HepG2 (cell line): ENCODE measurements at regions not wholly inside any gene's neighbourhood (a gene's known extent, or its start where the extent isn't known, plus 50 kb on each side); places are given as distances from the start of the nearest gene placed in this dataset.

ENCODE experiments used
- ATRX ChIP-seq: sonication (generic); formaldehyde crosslinking; IDR thresholded peaks from 2 replicates; pipeline ENCODE4 v1.4.0; 2020; ENCODE audit warnings: missing genetic modification reagents, borderline replicate concordance
- DR1 ChIP-seq: sonication (generic); formaldehyde crosslinking; IDR thresholded peaks from 2 replicates; pipeline ENCODE4 v1.8.0; 2021; ENCODE audit warnings: mild to moderate bottlenecking, missing genetic modification reagents, inconsistent platforms
- FOXK2 ChIP-seq: fragments of 450-650 bp; IDR thresholded peaks from 2 replicates; pipeline ENCODE4 v1.6.1; 2016
- HDAC2 ChIP-seq: sonication (generic); formaldehyde crosslinking; IDR thresholded peaks from 2 replicates; pipeline ENCODE4 v1.4.0; 2020; ENCODE audit warnings: missing genetic modification reagents
- JARID2 ChIP-seq: sonication (generic); formaldehyde crosslinking; IDR thresholded peaks from 2 replicates; pipeline ENCODE4 v1.8.1; 2023; ENCODE audit warnings: missing genetic modification reagents, inconsistent platforms; ENCODE audit not compliant: insufficient replicate concordance
- MAZ ChIP-seq, 2 experiments: sonication (generic) in 1 of 2; formaldehyde crosslinking in 1 of 2; IDR thresholded peaks; 2 replicates each; pipeline versions ENCODE4 v1.5.0 to v1.6.1; 2012 to 2020; ENCODE audit warnings: low read depth in 2 of 2, mild to moderate bottlenecking in 2 of 2, borderline replicate concordance in 1 of 2, improper control_type of control experiment in 1 of 2, low read length in 1 of 2, missing genetic modification reagents in 1 of 2, moderate library complexity in 1 of 2
- NBN ChIP-seq: fragments of 450-650 bp; conservative IDR thresholded peaks from 2 replicates; pipeline ENCODE4 v1.6.1; 2017
- PRMT3 ChIP-seq: sonication (generic); formaldehyde crosslinking; IDR thresholded peaks from 2 replicates; pipeline ENCODE4 v1.8.1; 2022; ENCODE audit warnings: low read depth, mild to moderate bottlenecking, moderate library complexity, missing genetic modification reagents, borderline replicate concordance
- RFX3 ChIP-seq: IDR thresholded peaks from 2 replicates; pipeline ENCODE4 v1.6.1; 2016; ENCODE audit warnings: missing biosample characterization, missing genetic modification reagents
- SMYD3 ChIP-seq: sonication (generic); formaldehyde crosslinking; IDR thresholded peaks from 2 replicates; pipeline ENCODE4 v1.8.1; 2023; ENCODE audit warnings: mild to moderate bottlenecking, missing genetic modification reagents
- ZFP36 ChIP-seq: fragments of 150-350 bp; IDR thresholded peaks from 2 replicates; pipeline ENCODE4 v1.6.1; 2018; ENCODE audit warnings: borderline replicate concordance, low read length, low read depth; ENCODE audit not compliant: partially characterized antibody
- ZNF136 ChIP-seq: sonication (generic); formaldehyde crosslinking; IDR thresholded peaks from 2 replicates; pipeline ENCODE4 v1.8.1; 2022; ENCODE audit warnings: low read depth, mild to moderate bottlenecking, moderate library complexity, missing genetic modification reagents
- ZNF264 ChIP-seq: sonication (generic); formaldehyde crosslinking; IDR thresholded peaks from 2 replicates; pipeline ENCODE4 v1.4.0; 2020; ENCODE audit warnings: missing genetic modification reagents
- ZNF652 ChIP-seq: IDR thresholded peaks from 2 replicates; pipeline ENCODE4 v1.6.1; 2016; ENCODE audit warnings: low read depth, borderline replicate concordance
- ZNF720 ChIP-seq: sonication (generic); formaldehyde crosslinking; IDR thresholded peaks from 2 replicates; pipeline ENCODE4 v1.4.0; 2020; ENCODE audit warnings: missing genetic modification reagents
- ZNF766 ChIP-seq: sonication (generic); formaldehyde crosslinking; IDR thresholded peaks from 2 replicates; pipeline ENCODE4 v1.5.0; 2020; ENCODE audit warnings: missing genetic modification reagents, borderline replicate concordance
- ZNF776 ChIP-seq: sonication (generic); formaldehyde crosslinking; IDR thresholded peaks from 2 replicates; pipeline ENCODE4 v1.4.0; 2020; ENCODE audit warnings: mild to moderate bottlenecking, missing genetic modification reagents
- TF ChIP-seq, protein P1 (sequence below): sonication (generic); formaldehyde crosslinking; IDR thresholded peaks from 2 replicates; pipeline ENCODE4 v1.4.0; 2020; ENCODE audit warnings: missing genetic modification reagents
- TF ChIP-seq, protein P2 (sequence below), 2 experiments: fragments of 450-650 bp in 1 of 2; sonication (generic) in 1 of 2; formaldehyde crosslinking; IDR thresholded peaks; 2 replicates each; pipeline versions ENCODE4 v1.5.0 to v1.8.0; 2020 to 2022; ENCODE audit warnings: mild to moderate bottlenecking in 1 of 2, missing genetic modification reagents in 1 of 2
- TF ChIP-seq, protein P3 (sequence below): sonication (generic); formaldehyde crosslinking; IDR thresholded peaks from 2 replicates; pipeline ENCODE4 v1.4.0; 2020; ENCODE audit warnings: missing genetic modification reagents
- TF ChIP-seq, protein P4 (sequence below): sonication (generic); formaldehyde crosslinking; IDR thresholded peaks from 2 replicates; pipeline ENCODE4 v1.8.0; 2022; ENCODE audit warnings: missing genetic modification reagents, mild to moderate bottlenecking, inconsistent platforms, borderline replicate concordance
- TF ChIP-seq, protein P5 (sequence below): sonication (generic); formaldehyde crosslinking; IDR thresholded peaks from 2 replicates; pipeline ENCODE4; 2020; ENCODE audit warnings: missing genetic modification reagents, mild to moderate bottlenecking, borderline replicate concordance

DNA sequence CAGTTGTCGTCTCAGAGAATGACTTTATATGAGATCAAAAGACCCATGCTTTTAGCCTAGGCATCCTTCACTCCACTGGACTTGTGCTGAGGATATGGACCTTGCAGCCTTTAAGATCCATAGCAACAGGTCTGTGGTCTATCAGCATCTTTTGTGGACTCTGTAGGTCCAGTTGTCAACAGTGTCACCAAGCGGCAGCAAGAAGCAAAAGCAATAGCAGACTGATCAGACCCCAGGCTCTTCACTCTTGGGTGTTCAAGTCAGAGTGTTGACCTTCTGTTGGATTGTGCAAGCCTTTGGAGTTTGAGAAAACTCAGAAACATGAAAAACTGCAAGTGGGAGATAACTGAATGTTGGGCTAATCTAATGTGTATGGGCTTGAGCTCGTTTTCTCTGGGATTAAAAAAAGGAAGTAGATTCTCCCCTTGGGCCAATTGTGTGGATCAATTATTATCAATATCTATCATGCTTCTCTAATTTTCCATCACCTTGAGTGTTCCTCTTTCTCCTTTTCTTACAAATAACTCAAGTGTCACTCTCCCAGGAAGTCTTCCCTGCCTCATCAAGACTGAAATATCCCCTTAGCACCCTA, 144.2 kb downstream of the LYPLAL1 start (continued):
- TF ChIP-seq, protein P1, sequence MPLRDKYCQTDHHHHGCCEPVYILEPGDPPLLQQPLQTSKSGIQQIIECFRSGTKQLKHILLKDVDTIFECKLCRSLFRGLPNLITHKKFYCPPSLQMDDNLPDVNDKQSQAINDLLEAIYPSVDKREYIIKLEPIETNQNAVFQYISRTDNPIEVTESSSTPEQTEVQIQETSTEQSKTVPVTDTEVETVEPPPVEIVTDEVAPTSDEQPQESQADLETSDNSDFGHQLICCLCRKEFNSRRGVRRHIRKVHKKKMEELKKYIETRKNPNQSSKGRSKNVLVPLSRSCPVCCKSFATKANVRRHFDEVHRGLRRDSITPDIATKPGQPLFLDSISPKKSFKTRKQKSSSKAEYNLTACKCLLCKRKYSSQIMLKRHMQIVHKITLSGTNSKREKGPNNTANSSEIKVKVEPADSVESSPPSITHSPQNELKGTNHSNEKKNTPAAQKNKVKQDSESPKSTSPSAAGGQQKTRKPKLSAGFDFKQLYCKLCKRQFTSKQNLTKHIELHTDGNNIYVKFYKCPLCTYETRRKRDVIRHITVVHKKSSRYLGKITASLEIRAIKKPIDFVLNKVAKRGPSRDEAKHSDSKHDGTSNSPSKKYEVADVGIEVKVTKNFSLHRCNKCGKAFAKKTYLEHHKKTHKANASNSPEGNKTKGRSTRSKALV (CRISPR knock-in tag): no peak
- TF ChIP-seq RFX3 (CRISPR knock-in tag) (0 out of 2 replicates have a peak, but pooled peaks have one; percentile 35), ATRX (CRISPR knock-in tag) (no peak), PRMT3 (CRISPR knock-in tag) (no peak), FOXK2 (no peak), ZNF776 (CRISPR knock-in tag) (no peak), ZFP36 (no peak), ZNF720 (no peak), DR1 (no peak), MAZ (IDR thresholded peaks at IDR 0.05; ENCODE audit: borderline replicate concordance, low read depth, low read length) (no peak), MAZ (CRISPR knock-in tag; IDR thresholded peaks at IDR 0.05; ENCODE audit: low read depth) (no peak), JARID2 (no peak), ZNF264 (no peak), ZNF136 (no peak), SMYD3 (CRISPR knock-in tag) (no peak), NBN (no peak), ZNF766 (CRISPR knock-in tag) (0 out of 2 replicates have a peak, but pooled peaks have one; percentile 34), ZNF652 (no peak), HDAC2 (no peak)
- TF ChIP-seq, protein P2, sequence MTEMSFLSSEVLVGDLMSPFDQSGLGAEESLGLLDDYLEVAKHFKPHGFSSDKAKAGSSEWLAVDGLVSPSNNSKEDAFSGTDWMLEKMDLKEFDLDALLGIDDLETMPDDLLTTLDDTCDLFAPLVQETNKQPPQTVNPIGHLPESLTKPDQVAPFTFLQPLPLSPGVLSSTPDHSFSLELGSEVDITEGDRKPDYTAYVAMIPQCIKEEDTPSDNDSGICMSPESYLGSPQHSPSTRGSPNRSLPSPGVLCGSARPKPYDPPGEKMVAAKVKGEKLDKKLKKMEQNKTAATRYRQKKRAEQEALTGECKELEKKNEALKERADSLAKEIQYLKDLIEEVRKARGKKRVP (CRISPR knock-in tag; IDR thresholded peaks at IDR 0.05): no peak
- TF ChIP-seq, protein P3, sequence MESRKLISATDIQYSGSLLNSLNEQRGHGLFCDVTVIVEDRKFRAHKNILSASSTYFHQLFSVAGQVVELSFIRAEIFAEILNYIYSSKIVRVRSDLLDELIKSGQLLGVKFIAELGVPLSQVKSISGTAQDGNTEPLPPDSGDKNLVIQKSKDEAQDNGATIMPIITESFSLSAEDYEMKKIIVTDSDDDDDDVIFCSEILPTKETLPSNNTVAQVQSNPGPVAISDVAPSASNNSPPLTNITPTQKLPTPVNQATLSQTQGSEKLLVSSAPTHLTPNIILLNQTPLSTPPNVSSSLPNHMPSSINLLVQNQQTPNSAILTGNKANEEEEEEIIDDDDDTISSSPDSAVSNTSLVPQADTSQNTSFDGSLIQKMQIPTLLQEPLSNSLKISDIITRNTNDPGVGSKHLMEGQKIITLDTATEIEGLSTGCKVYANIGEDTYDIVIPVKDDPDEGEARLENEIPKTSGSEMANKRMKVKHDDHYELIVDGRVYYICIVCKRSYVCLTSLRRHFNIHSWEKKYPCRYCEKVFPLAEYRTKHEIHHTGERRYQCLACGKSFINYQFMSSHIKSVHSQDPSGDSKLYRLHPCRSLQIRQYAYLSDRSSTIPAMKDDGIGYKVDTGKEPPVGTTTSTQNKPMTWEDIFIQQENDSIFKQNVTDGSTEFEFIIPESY: no peak
- TF ChIP-seq, protein P4, sequence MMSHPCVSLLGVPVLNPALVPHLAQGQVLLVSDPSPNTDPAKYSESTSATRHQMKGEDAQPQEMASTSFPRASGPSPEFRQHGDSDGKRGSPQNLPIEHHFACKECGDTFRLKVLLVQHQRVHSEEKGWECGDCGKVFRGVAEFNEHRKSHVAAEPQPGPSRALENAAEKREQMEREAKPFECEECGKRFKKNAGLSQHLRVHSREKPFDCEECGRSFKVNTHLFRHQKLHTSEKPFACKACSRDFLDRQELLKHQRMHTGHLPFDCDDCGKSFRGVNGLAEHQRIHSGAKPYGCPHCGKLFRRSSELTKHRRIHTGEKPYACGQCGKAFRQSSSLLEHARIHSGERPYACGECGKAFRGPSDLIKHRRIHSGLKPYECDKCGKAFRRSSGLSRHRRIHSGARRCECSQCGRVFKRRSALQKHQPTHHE (CRISPR knock-in tag): no peak
- TF ChIP-seq, protein P5, sequence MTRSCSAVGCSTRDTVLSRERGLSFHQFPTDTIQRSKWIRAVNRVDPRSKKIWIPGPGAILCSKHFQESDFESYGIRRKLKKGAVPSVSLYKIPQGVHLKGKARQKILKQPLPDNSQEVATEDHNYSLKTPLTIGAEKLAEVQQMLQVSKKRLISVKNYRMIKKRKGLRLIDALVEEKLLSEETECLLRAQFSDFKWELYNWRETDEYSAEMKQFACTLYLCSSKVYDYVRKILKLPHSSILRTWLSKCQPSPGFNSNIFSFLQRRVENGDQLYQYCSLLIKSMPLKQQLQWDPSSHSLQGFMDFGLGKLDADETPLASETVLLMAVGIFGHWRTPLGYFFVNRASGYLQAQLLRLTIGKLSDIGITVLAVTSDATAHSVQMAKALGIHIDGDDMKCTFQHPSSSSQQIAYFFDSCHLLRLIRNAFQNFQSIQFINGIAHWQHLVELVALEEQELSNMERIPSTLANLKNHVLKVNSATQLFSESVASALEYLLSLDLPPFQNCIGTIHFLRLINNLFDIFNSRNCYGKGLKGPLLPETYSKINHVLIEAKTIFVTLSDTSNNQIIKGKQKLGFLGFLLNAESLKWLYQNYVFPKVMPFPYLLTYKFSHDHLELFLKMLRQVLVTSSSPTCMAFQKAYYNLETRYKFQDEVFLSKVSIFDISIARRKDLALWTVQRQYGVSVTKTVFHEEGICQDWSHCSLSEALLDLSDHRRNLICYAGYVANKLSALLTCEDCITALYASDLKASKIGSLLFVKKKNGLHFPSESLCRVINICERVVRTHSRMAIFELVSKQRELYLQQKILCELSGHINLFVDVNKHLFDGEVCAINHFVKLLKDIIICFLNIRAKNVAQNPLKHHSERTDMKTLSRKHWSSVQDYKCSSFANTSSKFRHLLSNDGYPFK (CRISPR knock-in tag): no peak
